H1 (cell line): ENCODE measurements at regions not wholly inside any gene's neighbourhood (a gene's known extent, or its start where the extent isn't known, plus 50 kb on each side); places are given as distances from the start of the nearest gene placed in this dataset.

Source experiments
- CTCF ChIA-PET: fragments of 300-600 bp; sonication (Branson Sonifier 250); formaldehyde crosslinking; loops from one replicate; lab custom pipeline; 2021; ENCODE audit not compliant: partially characterized antibody; lab: Charles Lee
- POLR2A ChIA-PET: fragments of 300-600 bp; sonication (Branson Sonifier 250); formaldehyde crosslinking; loops from one replicate; lab custom pipeline; 2021; ENCODE audit warnings: inconsistent platforms; ENCODE audit not compliant: partially characterized antibody; lab: Charles Lee
- DNase-seq, 2 experiments: peaks; one replicate each; pipeline versions ENCODE4 v3.0.0 to v3.0.0-alpha.2; 2010 to 2022; ENCODE audit warnings: low spot score in 2 of 2, low read depth in 1 of 2, mixed read lengths in 1 of 2
- FAIRE-seq: peaks from 2 replicates; lab custom pipeline; 2011; peaks lifted over from hg19 to GRCh38; lab: Jason Lieb, UNC
- H2AFZ ChIP-seq: 2 replicates; pipeline ENCODE4 v1.8.1; 2012; ENCODE audit warnings: low read length, inconsistent platforms
- H2AK5ac ChIP-seq: 2 replicates; pipeline ENCODE4 v1.6.1; 2013; ENCODE audit warnings: low read depth, low read length
- H2BK120ac ChIP-seq: replicated peaks from 2 replicates; pipeline ENCODE3; 2013; ENCODE audit warnings: low read depth, low read length, inconsistent platforms
- H2BK12ac ChIP-seq: 2 replicates; pipeline ENCODE4 v1.6.1; 2013; ENCODE audit warnings: low read depth, low read length
- H2BK15ac ChIP-seq: 2 replicates; pipeline ENCODE4 v1.6.1; 2013; ENCODE audit warnings: low read length
- H2BK20ac ChIP-seq: 2 replicates; pipeline ENCODE4 v1.6.1; 2013; ENCODE audit warnings: low read length
- H2BK5ac ChIP-seq: 2 replicates; pipeline ENCODE4 v1.6.1; 2013; ENCODE audit warnings: low read depth, low read length
- H3K14ac ChIP-seq: 2 replicates; pipeline ENCODE4 v1.6.1; 2013; ENCODE audit warnings: inconsistent platforms; ENCODE audit not compliant: insufficient read length
- H3K18ac ChIP-seq: 2 replicates; pipeline ENCODE4 v1.6.1; 2013; ENCODE audit warnings: low read length; ENCODE audit errors: extremely low read depth
- H3K23ac ChIP-seq: 2 replicates; pipeline ENCODE4 v1.6.1; 2013; ENCODE audit warnings: inconsistent platforms; ENCODE audit not compliant: insufficient read length
- H3K23me2 ChIP-seq: 2 replicates; pipeline ENCODE4 v1.6.1; 2013; ENCODE audit warnings: low read depth, low read length
- H3K27ac ChIP-seq: 2 replicates; pipeline ENCODE4 v1.6.1; 2011; ENCODE audit warnings: low read depth, low read length, inconsistent platforms
- H3K27me3 ChIP-seq, 4 experiments: replicated peaks in 1 of 4; 1 replicate in 1 of 4; 2 replicates in 3 of 4; pipeline versions ENCODE4 v1.6.1 to v1.8.1; 2011 to 2013; ENCODE audit warnings: low read length in 3 of 4, mild to moderate bottlenecking in 3 of 4, inconsistent platforms in 2 of 4, mixed read lengths in 2 of 4, moderate library complexity in 1 of 4; ENCODE audit not compliant: control insufficient read depth in 3 of 4, insufficient read depth in 3 of 4; ENCODE audit errors: extremely low read depth in 1 of 4
- H3K36me3 ChIP-seq, 4 experiments: 2 replicates each; pipeline versions ENCODE4 v1.6.1 to v1.8.1; 2011 to 2013; ENCODE audit warnings: mild to moderate bottlenecking in 4 of 4, low read length in 3 of 4, moderate library complexity in 2 of 4, control low read depth in 1 of 4, inconsistent platforms in 1 of 4; ENCODE audit not compliant: insufficient read depth in 4 of 4, control insufficient read depth in 2 of 4
- H3K4ac ChIP-seq: replicated peaks from 2 replicates; pipeline ENCODE3; 2013; ENCODE audit warnings: low read length, low read depth, mixed read lengths, inconsistent platforms; ENCODE audit not compliant: insufficient read length
- H3K4me1 ChIP-seq, 4 experiments: replicated peaks in 1 of 4; 1 replicate in 1 of 4; 2 replicates in 3 of 4; pipeline versions ENCODE4 v1.6.1 to v1.8.1; 2011 to 2013; ENCODE audit warnings: low read length in 3 of 4, inconsistent platforms in 2 of 4, mixed read lengths in 1 of 4; ENCODE audit not compliant: insufficient read depth in 4 of 4, control insufficient read depth in 3 of 4
- H3K4me2 ChIP-seq, 2 experiments: 2 replicates each; pipeline versions ENCODE4 v1.6.1 to v1.8.1; 2011 to 2013; ENCODE audit warnings: low read depth in 2 of 2, low read length in 2 of 2, control low read depth in 1 of 2, inconsistent platforms in 1 of 2, mild to moderate bottlenecking in 1 of 2; ENCODE audit not compliant: insufficient read depth in 1 of 2
- H3K4me3 ChIP-seq, 4 experiments: fragments of 200-600, 300-600 bp in 1 of 4; sonication (generic), shearing (Covaris generic), sonication (Bioruptor Twin) in 1 of 4; 2 replicates each; pipeline versions ENCODE4 v1.5.1 to v1.8.1; 2011 to 2016; ENCODE audit warnings: low read length in 4 of 4, low read depth in 3 of 4, control low read depth in 2 of 4, inconsistent platforms in 2 of 4, mild to moderate bottlenecking in 2 of 4, mixed read lengths in 1 of 4, moderate library complexity in 1 of 4; ENCODE audit not compliant: insufficient read depth in 2 of 4; ENCODE audit errors: extremely low read depth in 1 of 4
- H3K56ac ChIP-seq: replicated peaks from 2 replicates; pipeline ENCODE3; 2013; ENCODE audit warnings: low read depth, mild to moderate bottlenecking, mixed read lengths, low read length, inconsistent platforms; ENCODE audit not compliant: insufficient read length
- H3K79me1 ChIP-seq: 2 replicates; pipeline ENCODE4 v1.6.1; 2013; ENCODE audit warnings: low read depth, low read length, control low read depth
- H3K79me2 ChIP-seq, 2 experiments: 2 replicates each; pipeline versions ENCODE4 v1.6.1 to v1.8.1; 2012 to 2013; ENCODE audit warnings: low read length in 2 of 2, mild to moderate bottlenecking in 2 of 2, inconsistent platforms in 1 of 2; ENCODE audit not compliant: insufficient read depth in 2 of 2, control insufficient read depth in 1 of 2
- H3K9ac ChIP-seq, 4 experiments: replicated peaks in 1 of 4; 1 replicate in 1 of 4; 2 replicates in 3 of 4; pipeline versions ENCODE4 v1.6.1 to v1.8.1; 2011 to 2013; ENCODE audit warnings: low read depth in 3 of 4, low read length in 3 of 4, control low read depth in 2 of 4, mild to moderate bottlenecking in 2 of 4, moderate library complexity in 2 of 4, inconsistent platforms in 1 of 4; ENCODE audit errors: extremely low read depth in 1 of 4
- H3K9me3 ChIP-seq, 2 experiments: 2 replicates each; pipeline versions ENCODE4 v1.6.1 to v1.8.1; 2012 to 2013; ENCODE audit warnings: mild to moderate bottlenecking in 2 of 2, moderate library complexity in 2 of 2, control low read depth in 1 of 2, inconsistent platforms in 1 of 2, low read depth in 1 of 2, low read length in 1 of 2, mixed read lengths in 1 of 2; ENCODE audit not compliant: insufficient read depth in 2 of 2
- H4K20me1 ChIP-seq, 2 experiments: replicated peaks in 1 of 2; 2 replicates each; pipeline versions ENCODE3 to v1.8.1; 2011 to 2013; ENCODE audit warnings: inconsistent platforms in 2 of 2, low read length in 2 of 2, mild to moderate bottlenecking in 1 of 2; ENCODE audit not compliant: insufficient read depth in 2 of 2, control insufficient read depth in 1 of 2
- H4K5ac ChIP-seq: 2 replicates; pipeline ENCODE4 v1.6.1; 2013; ENCODE audit warnings: low read length, low read depth, mixed read lengths, inconsistent platforms; ENCODE audit not compliant: insufficient read length
- H4K8ac ChIP-seq: 2 replicates; pipeline ENCODE4 v1.8.0; 2013; ENCODE audit warnings: mild to moderate bottlenecking, moderate library complexity, low read length, inconsistent platforms; ENCODE audit not compliant: insufficient read depth; ENCODE audit errors: extremely low read depth
- H4K91ac ChIP-seq: replicated peaks from 2 replicates; pipeline ENCODE3; 2013; ENCODE audit warnings: low read length, mixed read lengths, inconsistent platforms; ENCODE audit not compliant: insufficient read length
- GTF2F1 ChIP-seq: IDR thresholded peaks from 2 replicates; pipeline ENCODE4 v1.6.1; 2012; ENCODE audit warnings: low read depth, low read length, improper control_type of control experiment, borderline replicate concordance
- ZNF274 ChIP-seq: IDR thresholded peaks from 2 replicates; pipeline ENCODE4 v1.7.0; 2012; ENCODE audit warnings: low read length, borderline replicate concordance; ENCODE audit errors: extremely low read depth
- WGBS, 2 experiments: shearing (Covaris generic) in 1 of 2; methylation state at CpG; one replicate each; pipeline versions ENCODE4 v1.1.6 to v1.1.7; 2013 to 2015; ENCODE audit warnings: low lambda C conversion rate in 2 of 2, mixed read lengths in 2 of 2, inconsistent platforms in 1 of 2, low coverage in 1 of 2, missing lambda C conversion rate in 1 of 2; ENCODE audit not compliant: insufficient replicate concordance in 2 of 2, insufficient coverage in 1 of 2, insufficient read length in 1 of 2; ENCODE audit errors: extremely low coverage in 1 of 2, missing lambda C conversion rate in 1 of 2; 5-methylcytosine and 5-hydroxymethylcytosine counted together

GRCh38 chr18:11408555-11409065, 200.8 kb upstream of the SLC35G4 start:
- no peak overlapping the region for H2BK120ac ChIP-seq
- no peak overlapping the region for H3K56ac ChIP-seq
- H3K4me1 ChIP-seq: no peaks in the 10 kb centered on the region
- H4K20me1 ChIP-seq: no peaks in the 10 kb centered on the region
- H3K23me2 ChIP-seq: no peaks in the 10 kb centered on the region
- no peak overlapping the region for H2BK20ac ChIP-seq
- ChIA-PET POLR2A (no interaction called here), CTCF (interaction anchor here (1.9 kb wide), 1 partner anchor 10 kb away, joined by 4 read pairs; no protein-coding TSS in a partner anchor)
- H4K5ac ChIP-seq: no peak overlapping the region
- H3K23ac ChIP-seq: no peak overlapping the region
- no peak overlapping the region for H4K91ac ChIP-seq
- no peak overlapping the region for H2BK12ac ChIP-seq
- WGBS, 2 experiments: 94% methylated on average over 3 of the region's 3 CpGs; no CpG with 5 or more reads in 1 of the 2 experiments
- no peak overlapping the region for H3K14ac ChIP-seq
- no peak overlapping the region for H3K4me3 ChIP-seq
- no peak overlapping the region for H3K18ac ChIP-seq
- H3K9me3 ChIP-seq: no peaks in the 10 kb centered on the region
- no peaks in the 10 kb centered on the region for H3K79me2 ChIP-seq
- H2AK5ac ChIP-seq: no peak overlapping the region
- H2BK5ac ChIP-seq: no peak overlapping the region
- no peak overlapping the region for H4K8ac ChIP-seq
- H2AFZ ChIP-seq: no peak overlapping the region
- H3K27me3 ChIP-seq: no peaks in the 10 kb centered on the region
- H3K4ac ChIP-seq: no peak overlapping the region
- FAIRE-seq: no peak
- no peak overlapping the region for H3K4me2 ChIP-seq
- H3K9ac ChIP-seq: no peak overlapping the region
- H3K27ac ChIP-seq: no peak overlapping the region
- H3K36me3 ChIP-seq: no peaks in the 10 kb centered on the region
- TF ChIP-seq GTF2F1: no peak
- TF ChIP-seq ZNF274: 0 out of 2 replicates have a peak, but pooled peaks have one; percentile 14
- no peak for DNase-seq
- H3K79me1 ChIP-seq: no peaks in the 10 kb centered on the region
- no peak overlapping the region for H2BK15ac ChIP-seq
